ENCODE measurements at regions not wholly inside any gene's neighbourhood (a gene's known extent, or its start where the extent isn't known, plus 50 kb on each side); places are given as distances from the start of the nearest gene placed in this dataset.
"Not testable (repeated sequence)": the region's sequence is repeated elsewhere in the genome, so short reads cannot be mapped to it uniquely, and the experiment has no call there.

- H3K36me3 ChIP-seq (ENCODE audit: control insufficient read depth, insufficient read depth, low read length): no peaks in the 10 kb centered on the region
- no peaks in the 10 kb centered on the region for H3K4me1 ChIP-seq (ENCODE audit: control insufficient read depth, insufficient read depth, low read length)
- H3K9ac ChIP-seq (ENCODE audit: low read length): no peak overlapping the region
- H3K27ac ChIP-seq (ENCODE audit: low read depth, low read length): no peak overlapping the region
- H3K27me3 ChIP-seq (ENCODE audit: control insufficient read depth, insufficient read depth, low read length): no peaks in the 10 kb centered on the region
- no peak overlapping the region for H3K4me3 ChIP-seq (ENCODE audit: low read length)
Measured at GRCh38 chr2:208999911-209000310, 423.9 kb upstream of the MAP2 start.

- H3K36me3 ChIP-seq (ENCODE audit: control insufficient read depth, insufficient read depth, low read length): no peaks in the 10 kb centered on the region
- H3K9ac ChIP-seq (ENCODE audit: low read length): no peak overlapping the region
- no peak overlapping the region for H3K4me3 ChIP-seq (ENCODE audit: low read length)
- H3K27ac ChIP-seq (ENCODE audit: low read depth, low read length): no peak overlapping the region
- H3K27me3 ChIP-seq (ENCODE audit: control insufficient read depth, insufficient read depth, low read length): no peaks in the 10 kb centered on the region
- no peaks in the 10 kb centered on the region for H3K4me1 ChIP-seq (ENCODE audit: control insufficient read depth, insufficient read depth, low read length)
Measured at GRCh38 chr2:209002054-209002453, 421.8 kb upstream of the MAP2 start.

- Histone ChIP-seq H3K27ac (ENCODE audit: low read depth, low read length) (no peak overlapping the region), H3K36me3 (ENCODE audit: control insufficient read depth, insufficient read depth, low read length) (no peaks in the 10 kb centered on the region), H3K4me1 (ENCODE audit: control insufficient read depth, insufficient read depth, low read length) (no peaks in the 10 kb centered on the region), H3K27me3 (ENCODE audit: control insufficient read depth, insufficient read depth, low read length) (no peaks in the 10 kb centered on the region), H3K9ac (ENCODE audit: low read length) (no peak overlapping the region), H3K4me3 (ENCODE audit: low read length) (no peak overlapping the region)
Measured at GRCh38 chr2:209005371-209005770, 418.5 kb upstream of the MAP2 start.

GRCh38 chr2:209008636-209009287 lies 415.1 kb upstream of the MAP2 start:
- no peaks in the 10 kb centered on the region for H3K36me3 ChIP-seq (ENCODE audit: control insufficient read depth, insufficient read depth, low read length)
- no peak overlapping the region for H3K27ac ChIP-seq (ENCODE audit: low read depth, low read length)
- no peak overlapping the region for H3K4me3 ChIP-seq (ENCODE audit: low read length)
- H3K27me3 ChIP-seq (ENCODE audit: control insufficient read depth, insufficient read depth, low read length): no peaks in the 10 kb centered on the region
- no peaks in the 10 kb centered on the region for H3K4me1 ChIP-seq (ENCODE audit: control insufficient read depth, insufficient read depth, low read length)
- H3K9ac ChIP-seq (ENCODE audit: low read length): no peak overlapping the region

- not testable (repeated sequence) for H3K4me1 ChIP-seq (ENCODE audit: control insufficient read depth, insufficient read depth, low read length); H3K27ac ChIP-seq (ENCODE audit: low read depth, low read length); H3K9ac ChIP-seq (ENCODE audit: low read length); H3K4me3 ChIP-seq (ENCODE audit: low read length); H3K27me3 ChIP-seq (ENCODE audit: control insufficient read depth, insufficient read depth, low read length); H3K36me3 ChIP-seq (ENCODE audit: control insufficient read depth, insufficient read depth, low read length)
Measured at GRCh38 chr2:209018633-209019032, 405.2 kb upstream of the MAP2 start.

- Histone ChIP-seq H3K9ac (ENCODE audit: low read length) (no peak overlapping the region), H3K4me1 (ENCODE audit: control insufficient read depth, insufficient read depth, low read length) (no peaks in the 10 kb centered on the region), H3K4me3 (ENCODE audit: low read length) (no peak overlapping the region), H3K27ac (ENCODE audit: low read depth, low read length) (no peak overlapping the region), H3K36me3 (ENCODE audit: control insufficient read depth, insufficient read depth, low read length) (no peaks in the 10 kb centered on the region), H3K27me3 (ENCODE audit: control insufficient read depth, insufficient read depth, low read length) (no peaks in the 10 kb centered on the region)
Measured at GRCh38 chr2:209029249-209029648, 394.6 kb upstream of the MAP2 start.

- no peak overlapping the region for H3K27ac ChIP-seq (ENCODE audit: low read depth, low read length)
- no peaks in the 10 kb centered on the region for H3K4me1 ChIP-seq (ENCODE audit: control insufficient read depth, insufficient read depth, low read length)
- H3K27me3 ChIP-seq (ENCODE audit: control insufficient read depth, insufficient read depth, low read length): no peaks in the 10 kb centered on the region
- no peak overlapping the region for H3K4me3 ChIP-seq (ENCODE audit: low read length)
- no peak overlapping the region for H3K9ac ChIP-seq (ENCODE audit: low read length)
- no peaks in the 10 kb centered on the region for H3K36me3 ChIP-seq (ENCODE audit: control insufficient read depth, insufficient read depth, low read length)
Measured at GRCh38 chr2:209044307-209044706, 379.5 kb upstream of the MAP2 start.

GRCh38 chr2:209046163-209046562 lies 377.7 kb upstream of the MAP2 start:
- Histone ChIP-seq H3K36me3 (ENCODE audit: control insufficient read depth, insufficient read depth, low read length) (no peaks in the 10 kb centered on the region), H3K4me3 (ENCODE audit: low read length) (no peak overlapping the region), H3K4me1 (ENCODE audit: control insufficient read depth, insufficient read depth, low read length) (no peaks in the 10 kb centered on the region), H3K9ac (ENCODE audit: low read length) (no peak overlapping the region), H3K27me3 (ENCODE audit: control insufficient read depth, insufficient read depth, low read length) (no peaks in the 10 kb centered on the region), H3K27ac (ENCODE audit: low read depth, low read length) (no peak overlapping the region)

GRCh38 chr2:209049608-209050007 lies 374.2 kb upstream of the MAP2 start:
- no peak overlapping the region for H3K4me3 ChIP-seq (ENCODE audit: low read length)
- no peak overlapping the region for H3K27ac ChIP-seq (ENCODE audit: low read depth, low read length)
- H3K36me3 ChIP-seq (ENCODE audit: control insufficient read depth, insufficient read depth, low read length): no peaks in the 10 kb centered on the region
- H3K27me3 ChIP-seq (ENCODE audit: control insufficient read depth, insufficient read depth, low read length): no peaks in the 10 kb centered on the region
- no peaks in the 10 kb centered on the region for H3K4me1 ChIP-seq (ENCODE audit: control insufficient read depth, insufficient read depth, low read length)
- H3K9ac ChIP-seq (ENCODE audit: low read length): no peak overlapping the region

GRCh38 chr2:209062210-209062609 lies 361.6 kb upstream of the MAP2 start:
- no peaks in the 10 kb centered on the region for H3K27me3 ChIP-seq (ENCODE audit: control insufficient read depth, insufficient read depth, low read length)
- no peak overlapping the region for H3K27ac ChIP-seq (ENCODE audit: low read depth, low read length)
- H3K9ac ChIP-seq (ENCODE audit: low read length): no peak overlapping the region
- no peaks in the 10 kb centered on the region for H3K4me1 ChIP-seq (ENCODE audit: control insufficient read depth, insufficient read depth, low read length)
- H3K36me3 ChIP-seq (ENCODE audit: control insufficient read depth, insufficient read depth, low read length): no peaks in the 10 kb centered on the region
- no peak overlapping the region for H3K4me3 ChIP-seq (ENCODE audit: low read length)

GRCh38 chr2:209070262-209070661 lies 353.6 kb upstream of the MAP2 start:
- Histone ChIP-seq H3K9ac (ENCODE audit: low read length) (no peak overlapping the region), H3K4me3 (ENCODE audit: low read length) (no peak overlapping the region), H3K27ac (ENCODE audit: low read depth, low read length) (no peak overlapping the region), H3K36me3 (ENCODE audit: control insufficient read depth, insufficient read depth, low read length) (no peaks in the 10 kb centered on the region), H3K27me3 (ENCODE audit: control insufficient read depth, insufficient read depth, low read length) (no peaks in the 10 kb centered on the region), H3K4me1 (ENCODE audit: control insufficient read depth, insufficient read depth, low read length) (no peaks in the 10 kb centered on the region)

GRCh38 chr2:209073151-209073550 lies 350.7 kb upstream of the MAP2 start:
- Histone ChIP-seq H3K4me1 (ENCODE audit: control insufficient read depth, insufficient read depth, low read length) (no peaks in the 10 kb centered on the region), H3K36me3 (ENCODE audit: control insufficient read depth, insufficient read depth, low read length) (no peaks in the 10 kb centered on the region), H3K9ac (ENCODE audit: low read length) (no peak overlapping the region), H3K4me3 (ENCODE audit: low read length) (no peak overlapping the region), H3K27me3 (ENCODE audit: control insufficient read depth, insufficient read depth, low read length) (no peaks in the 10 kb centered on the region), H3K27ac (ENCODE audit: low read depth, low read length) (no peak overlapping the region)

GRCh38 chr2:209074711-209075110 lies 349.1 kb upstream of the MAP2 start:
- no peak overlapping the region for H3K4me3 ChIP-seq (ENCODE audit: low read length)
- H3K9ac ChIP-seq (ENCODE audit: low read length): no peak overlapping the region
- no peaks in the 10 kb centered on the region for H3K4me1 ChIP-seq (ENCODE audit: control insufficient read depth, insufficient read depth, low read length)
- H3K36me3 ChIP-seq (ENCODE audit: control insufficient read depth, insufficient read depth, low read length): no peaks in the 10 kb centered on the region
- no peak overlapping the region for H3K27ac ChIP-seq (ENCODE audit: low read depth, low read length)
- no peaks in the 10 kb centered on the region for H3K27me3 ChIP-seq (ENCODE audit: control insufficient read depth, insufficient read depth, low read length)

Measured in rectal smooth muscle tissue (tissue), 1 donor.